ENCODE measurements at regions not wholly inside any gene's neighbourhood (a gene's known extent, or its start where the extent isn't known, plus 50 kb on each side); places are given as distances from the start of the nearest gene placed in this dataset.

DNA sequence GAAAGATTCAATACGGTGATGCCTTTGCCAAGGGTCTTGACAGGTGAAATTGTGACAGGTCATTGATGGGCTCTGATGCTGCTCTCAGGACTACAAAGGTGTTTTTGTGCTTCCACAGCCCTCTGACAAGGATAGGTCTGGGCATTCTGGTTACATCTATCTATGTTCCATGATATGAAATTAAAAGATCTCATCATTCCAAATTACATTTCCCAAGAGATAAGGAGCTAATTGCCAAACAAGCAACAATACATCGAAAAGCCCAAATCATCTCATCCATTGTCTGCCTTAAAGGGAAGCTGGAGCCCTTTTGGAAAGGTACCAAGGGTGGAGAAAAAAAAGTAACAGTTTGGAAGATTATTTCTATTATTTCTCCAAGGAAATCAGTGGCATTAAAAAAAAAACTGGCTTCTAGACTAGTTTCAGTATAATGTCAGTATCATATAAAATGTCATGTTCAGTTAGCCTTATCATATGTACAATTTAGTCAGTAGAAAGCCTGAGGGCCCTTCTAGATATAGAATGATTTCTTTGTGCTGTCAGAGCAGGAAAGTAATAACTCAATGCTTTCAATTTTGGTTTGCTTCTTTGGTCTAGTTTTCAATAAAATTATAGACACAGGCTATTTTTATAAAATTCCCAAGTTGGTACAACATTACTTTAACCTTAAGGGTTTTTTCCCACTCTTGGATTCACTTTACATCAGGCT, 224.5 kb upstream of the GPRIN3 start:
- H3K4me3 ChIP-seq (ENCODE audit: low read depth, low read length) = no peak overlapping the region
- no peak for TF ChIP-seq CTCF (IDR thresholded peaks at IDR 0.05; ENCODE audit: borderline replicate concordance, insufficient read depth, low read depth, low read length)

- TF ChIP-seq CTCF (IDR thresholded peaks at IDR 0.05; ENCODE audit: borderline replicate concordance, insufficient read depth, low read depth, low read length) = no peak
Observed at GRCh38 chr4:89528526-89529133, 221.0 kb upstream of the GPRIN3 start.

DNA sequence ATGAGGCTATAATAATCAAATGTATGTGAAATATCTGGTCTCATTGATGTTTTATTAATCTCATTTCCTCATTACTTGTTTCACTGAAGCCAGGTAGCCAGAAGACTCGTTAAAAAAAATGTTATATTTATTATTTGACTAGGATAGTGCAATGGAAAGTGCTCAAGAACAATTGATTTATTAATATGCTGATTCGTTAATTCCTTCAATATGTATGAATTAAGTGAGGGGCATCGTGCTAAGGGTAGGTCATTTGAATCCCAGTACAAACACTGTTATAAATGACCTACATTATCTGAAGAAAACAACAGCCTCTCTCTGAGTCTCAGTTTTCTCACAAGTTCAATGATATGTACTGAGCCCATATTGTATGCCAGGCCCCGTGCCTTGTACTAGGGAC, 214.2 kb upstream of the GPRIN3 start:
- no peak overlapping the region for H3K4me3 ChIP-seq (ENCODE audit: low read depth, low read length)
- no peak for TF ChIP-seq CTCF (IDR thresholded peaks at IDR 0.05; ENCODE audit: borderline replicate concordance, insufficient read depth, low read depth, low read length)

More at GRCh38 chr4:89528526-89529133, 221.0 kb upstream of the GPRIN3 start:
- no peak overlapping the region for H3K4me3 ChIP-seq (ENCODE audit: low read depth, low read length)

DNA sequence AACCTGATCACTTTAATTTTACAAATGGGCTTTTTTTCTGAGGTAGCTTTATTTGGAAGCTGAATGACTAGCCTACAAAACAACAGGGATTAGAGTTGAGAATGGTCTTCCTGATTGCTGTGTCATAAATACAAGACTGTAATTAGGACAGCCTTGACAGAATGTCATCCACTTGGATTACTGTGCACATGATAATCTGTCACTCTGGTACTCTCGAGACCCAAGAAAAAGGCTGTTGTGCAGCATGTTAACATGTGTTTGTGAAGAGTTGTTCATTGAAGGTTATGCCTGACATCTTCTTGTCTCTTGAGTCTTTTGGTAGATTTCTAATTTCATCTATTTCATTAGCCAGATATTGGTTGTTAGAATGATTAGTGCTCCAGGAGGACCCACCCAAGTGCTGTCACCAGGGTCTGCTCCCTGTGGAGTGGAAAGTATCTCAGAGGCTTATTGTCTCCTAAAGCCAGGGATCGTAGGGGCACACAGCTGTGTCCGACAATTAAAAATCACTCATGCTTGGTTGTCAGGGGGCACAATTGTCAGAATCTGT, 212.2 kb upstream of the GPRIN3 start:
- no peak overlapping the region for H3K4me3 ChIP-seq (ENCODE audit: low read depth, low read length)
- TF ChIP-seq CTCF (IDR thresholded peaks at IDR 0.05; ENCODE audit: borderline replicate concordance, insufficient read depth, low read depth, low read length) = no peak

DNA sequence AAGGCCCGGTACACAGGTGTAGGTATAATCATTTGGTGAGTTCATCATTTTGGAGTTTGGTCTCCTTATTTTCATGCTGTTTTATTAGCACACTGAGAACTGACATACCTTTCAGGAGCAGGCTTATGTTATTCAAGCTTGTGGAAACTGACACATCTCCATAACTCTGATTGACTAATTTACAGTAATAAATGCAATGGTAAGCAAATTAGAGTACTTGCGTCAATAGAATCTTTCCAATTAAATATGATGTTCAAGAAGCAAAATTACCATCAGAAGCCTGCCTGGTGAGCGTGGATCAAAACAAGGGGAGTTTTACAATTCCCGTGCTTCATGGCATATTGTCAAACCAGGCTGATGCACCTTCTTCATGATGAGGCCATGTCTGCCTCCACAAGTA, 210.7 kb upstream of the GPRIN3 start:
- no peak overlapping the region for H3K4me3 ChIP-seq (ENCODE audit: low read depth, low read length)
- TF ChIP-seq CTCF (IDR thresholded peaks at IDR 0.05; ENCODE audit: borderline replicate concordance, insufficient read depth, low read depth, low read length) = no peak

GRCh38 chr4:89514811-89515210, 207.2 kb upstream of the GPRIN3 start:
- no peak overlapping the region for H3K4me3 ChIP-seq (ENCODE audit: low read depth, low read length)
- no peak for TF ChIP-seq CTCF (IDR thresholded peaks at IDR 0.05; ENCODE audit: borderline replicate concordance, insufficient read depth, low read depth, low read length)

DNA sequence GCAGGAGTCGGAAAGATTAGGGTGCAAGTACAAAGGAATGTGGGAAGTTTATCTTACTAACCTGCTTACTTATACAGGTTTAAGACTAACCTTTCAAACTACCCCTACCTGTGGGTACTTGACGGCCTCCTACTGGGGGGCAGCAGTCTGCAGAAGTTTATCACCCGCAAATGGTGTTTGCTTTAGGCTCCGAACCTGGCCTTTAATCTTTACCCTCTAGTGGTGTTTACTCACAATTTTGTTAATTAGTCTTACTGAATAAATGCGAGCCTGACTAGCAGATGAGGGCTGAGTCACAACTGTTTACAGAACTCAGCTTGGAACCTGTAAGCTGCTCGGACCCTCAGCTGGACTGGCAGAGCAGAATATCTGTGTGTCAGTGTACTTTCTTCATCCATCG, 204.2 kb upstream of the GPRIN3 start:
- H3K4me3 ChIP-seq (ENCODE audit: low read depth, low read length) = no peak overlapping the region
- TF ChIP-seq CTCF (IDR thresholded peaks at IDR 0.05; ENCODE audit: borderline replicate concordance, insufficient read depth, low read depth, low read length) = no peak

Data from GM12875 (cell line).